ENCODE measurements at regions not wholly inside any gene's neighbourhood (a gene's known extent, or its start where the extent isn't known, plus 50 kb on each side); places are given as distances from the start of the nearest gene placed in this dataset.
"Not testable (repeated sequence)": the region's sequence is repeated elsewhere in the genome, so short reads cannot be mapped to it uniquely, and the experiment has no call there.

- peak overlapping the region; percentile 74 for H3K4me2 ChIP-seq
- H3K27me3 ChIP-seq: no peaks in the 10 kb centered on the region
- H2AFZ ChIP-seq (replicated peaks): peak overlapping the region; percentile 60
- Mint-ChIP-seq H3K4me3 (peak overlapping the region; percentile 69), H3K9me3 (peaks cover 24% of the 10 kb centered on the region), H3K4me1 (peaks cover 56% of the 10 kb centered on the region), H3K27ac (peak overlapping the region; percentile 93), H3K27me3 (ENCODE audit: insufficient read depth, low read depth) (peaks cover 31% of the 10 kb centered on the region), H3K36me3 (peaks cover 5% of the 10 kb centered on the region)
- no peaks in the 10 kb centered on the region for H4K20me1 ChIP-seq (ENCODE audit: low read depth)
- no peaks in the 10 kb centered on the region for H3K79me2 ChIP-seq (ENCODE audit: low read depth)
- no peak for TF ChIP-seq EZH2 (IDR thresholded peaks at IDR 0.05)
- no peak for TF ChIP-seq CTCF (IDR thresholded peaks at IDR 0.05)
- TF ChIP-seq EZH2phosphoT487 (IDR thresholded peaks at IDR 0.05): no peak
- H3K27ac ChIP-seq: peak overlapping the region; percentile 85
- peaks cover 4% of the 10 kb centered on the region for H3K9me3 ChIP-seq (ENCODE audit: low read depth)
- no peaks in the 10 kb centered on the region for H3K36me3 ChIP-seq
- H3K4me3 ChIP-seq: no peak overlapping the region
- peak; percentile 33 for DNase-seq (ENCODE audit: low spot score)
- peaks cover 31% of the 10 kb centered on the region for H3F3A ChIP-seq (ENCODE audit: low read depth)
- peaks cover 36% of the 10 kb centered on the region for H3K4me1 ChIP-seq
- H3K9ac ChIP-seq: no peak overlapping the region
Measured at GRCh38 chr5:2536632-2537377, 214.7 kb downstream of the IRX2 start.

GRCh38 chr5:2534970-2535369 lies 216.5 kb downstream of the IRX2 start:
- H3K27me3 Mint-ChIP-seq (ENCODE audit: insufficient read depth, low read depth): peaks cover 25% of the 10 kb centered on the region
- TF ChIP-seq EZH2phosphoT487 (IDR thresholded peaks at IDR 0.05) (no peak), EZH2 (IDR thresholded peaks at IDR 0.05) (no peak), CTCF (IDR thresholded peaks at IDR 0.05) (no peak)
- Histone ChIP-seq H3K9ac (no peak overlapping the region), H4K20me1 (ENCODE audit: low read depth) (no peaks in the 10 kb centered on the region), H3K4me3 (no peak overlapping the region), H3K9me3 (ENCODE audit: low read depth) (peaks cover 4% of the 10 kb centered on the region), H2AFZ (replicated peaks) (no peak overlapping the region), H3K27ac (no peak overlapping the region), H3K36me3 (no peaks in the 10 kb centered on the region), H3K79me2 (ENCODE audit: low read depth) (no peaks in the 10 kb centered on the region), H3F3A (ENCODE audit: low read depth) (peaks cover 31% of the 10 kb centered on the region), H3K4me2 (no peak overlapping the region), H3K27me3 (no peaks in the 10 kb centered on the region), H3K4me1 (peaks cover 36% of the 10 kb centered on the region)
- peaks cover 4% of the 10 kb centered on the region for H3K36me3 Mint-ChIP-seq
- H3K9me3 Mint-ChIP-seq: peaks cover 16% of the 10 kb centered on the region
- H3K4me3 Mint-ChIP-seq: no peak overlapping the region
- no peak for DNase-seq (ENCODE audit: low spot score)
- peaks cover 43% of the 10 kb centered on the region for H3K4me1 Mint-ChIP-seq
- no peak overlapping the region for H3K27ac Mint-ChIP-seq

- no peaks in the 10 kb centered on the region for H3K79me2 ChIP-seq (ENCODE audit: low read depth)
- no peak overlapping the region for H3K4me2 ChIP-seq
- H3K9me3 ChIP-seq (ENCODE audit: low read depth): peaks cover 4% of the 10 kb centered on the region
- peaks cover 34% of the 10 kb centered on the region for H3K4me1 ChIP-seq
- Mint-ChIP-seq H3K9me3 (peaks cover 14% of the 10 kb centered on the region), H3K27ac (no peak overlapping the region), H3K36me3 (peaks cover under 1% of the 10 kb centered on the region), H3K27me3 (ENCODE audit: insufficient read depth, low read depth) (peaks cover 21% of the 10 kb centered on the region), H3K4me3 (no peak overlapping the region), H3K4me1 (peaks cover 36% of the 10 kb centered on the region)
- H3K27ac ChIP-seq: no peak overlapping the region
- H3K4me3 ChIP-seq: no peak overlapping the region
- no peak overlapping the region for H2AFZ ChIP-seq (replicated peaks)
- no peaks in the 10 kb centered on the region for H3K36me3 ChIP-seq
- TF ChIP-seq EZH2phosphoT487 (IDR thresholded peaks at IDR 0.05) (no peak), EZH2 (IDR thresholded peaks at IDR 0.05) (no peak), CTCF (IDR thresholded peaks at IDR 0.05) (no peak)
- DNase-seq (ENCODE audit: low spot score): no peak
- H3F3A ChIP-seq (ENCODE audit: low read depth): peaks cover 31% of the 10 kb centered on the region
- no peaks in the 10 kb centered on the region for H4K20me1 ChIP-seq (ENCODE audit: low read depth)
- H3K9ac ChIP-seq: no peak overlapping the region
- no peaks in the 10 kb centered on the region for H3K27me3 ChIP-seq
Measured at GRCh38 chr5:2534251-2534650, 217.2 kb downstream of the IRX2 start.

- H3K36me3 Mint-ChIP-seq; H3K4me3 Mint-ChIP-seq; H3K4me2 ChIP-seq; DNase-seq (ENCODE audit: low spot score); H3K27ac ChIP-seq; H4K20me1 ChIP-seq (ENCODE audit: low read depth); H3K9me3 ChIP-seq (ENCODE audit: low read depth); H3K27me3 ChIP-seq; H3K79me2 ChIP-seq (ENCODE audit: low read depth); H3K36me3 ChIP-seq; H3K27ac Mint-ChIP-seq; H3K9ac ChIP-seq; H3K4me3 ChIP-seq; H2AFZ ChIP-seq (replicated peaks): not testable (repeated sequence)
- Mint-ChIP-seq H3K4me1 (peaks cover 32% of the 10 kb centered on the region), H3K9me3 (peaks cover 18% of the 10 kb centered on the region), H3K27me3 (ENCODE audit: insufficient read depth, low read depth) (peaks cover 20% of the 10 kb centered on the region)
- Histone ChIP-seq H3K4me1 (peaks cover 30% of the 10 kb centered on the region), H3F3A (ENCODE audit: low read depth) (peaks cover 29% of the 10 kb centered on the region)
Measured at GRCh38 chr5:2533848-2534247, 217.6 kb downstream of the IRX2 start.

Measured in neural progenitor cell (in vitro differentiated cells).